ENCODE measurements at regions not wholly inside any gene's neighbourhood (a gene's known extent, or its start where the extent isn't known, plus 50 kb on each side); places are given as distances from the start of the nearest gene placed in this dataset.

DNA sequence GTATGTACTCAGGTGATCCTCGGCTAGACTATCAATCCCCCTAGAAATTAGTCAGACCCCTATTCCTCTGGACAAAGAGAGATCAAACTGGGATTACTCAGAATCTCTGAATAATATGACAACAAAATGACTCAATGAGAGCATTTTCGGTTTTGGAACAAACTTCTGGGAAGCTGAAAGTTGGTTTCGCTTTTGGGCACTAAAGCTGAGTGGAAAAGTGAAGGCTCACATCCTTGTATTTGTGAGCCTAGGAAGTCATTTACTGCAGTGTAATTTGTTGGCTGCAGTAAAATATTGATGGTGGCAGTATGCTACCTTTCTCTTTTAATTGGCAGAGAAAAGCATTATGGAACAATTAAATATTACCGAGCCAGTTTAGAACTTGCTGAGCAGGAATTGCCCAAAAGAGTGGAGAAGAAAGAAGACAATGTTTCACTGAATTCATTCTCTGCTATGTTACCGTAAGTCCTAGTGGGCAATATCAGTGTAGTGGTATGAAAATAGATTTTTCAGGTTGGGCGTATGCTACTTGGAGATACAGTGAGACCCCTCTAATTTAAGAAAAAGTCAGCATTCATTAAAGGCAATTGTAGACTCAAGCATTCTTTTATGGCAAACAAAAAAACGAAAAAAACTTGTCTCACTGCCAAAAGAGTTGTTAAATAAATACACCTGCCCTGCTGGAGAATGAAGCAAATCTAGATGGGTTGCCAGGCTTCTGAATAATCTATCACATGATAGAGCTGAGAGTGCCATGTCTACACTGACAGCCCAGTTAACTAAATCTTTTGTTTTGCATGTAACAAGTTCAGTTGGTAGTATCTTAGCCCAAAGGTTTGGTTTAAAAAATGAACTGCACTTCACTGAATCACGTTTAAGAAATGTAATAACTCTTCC, 69.6 kb downstream of the AGTR2 start:
- ATAC-seq (no peak), DNase-seq (ENCODE audit: low read depth, low spot score) (no peak)
- Histone ChIP-seq H3K4me3 (ENCODE audit: low read depth in 2 of 2, low read length in 2 of 2) (0 out of 4 replicates have a peak overlapping the region, but pooled peaks of 1 of the 2 experiments have one; percentile 18), H3K4me1 (ENCODE audit: control insufficient read depth, insufficient read depth, low read length) (no peaks in the 10 kb centered on the region), H3K9me3 (ENCODE audit: control insufficient read depth, insufficient read depth, low read depth, low read length) (no peaks in the 10 kb centered on the region), H3K27me3 (ENCODE audit: control insufficient read depth, insufficient read depth, low read length) (no peaks in the 10 kb centered on the region), H3K36me3 (ENCODE audit: control insufficient read depth, insufficient read depth, low read length) (no peaks in the 10 kb centered on the region), H3K27ac (ENCODE audit: low read length) (no peak overlapping the region)
- CTCF ChIA-PET: no interaction called here
- intact Hi-C loops (cut with micrococcal nuclease; ENCODE audit: unreplicated experiment) (no loop called here), in situ Hi-C loops (cut with HindIII; ENCODE audit: low pct_unique_long_range_greater_than_20kb, low sequenced_read_pairs) (no loop called here)
- BruUV-seq (replicated peaks): no TSS peak
- TF ChIP-seq, protein P1, sequence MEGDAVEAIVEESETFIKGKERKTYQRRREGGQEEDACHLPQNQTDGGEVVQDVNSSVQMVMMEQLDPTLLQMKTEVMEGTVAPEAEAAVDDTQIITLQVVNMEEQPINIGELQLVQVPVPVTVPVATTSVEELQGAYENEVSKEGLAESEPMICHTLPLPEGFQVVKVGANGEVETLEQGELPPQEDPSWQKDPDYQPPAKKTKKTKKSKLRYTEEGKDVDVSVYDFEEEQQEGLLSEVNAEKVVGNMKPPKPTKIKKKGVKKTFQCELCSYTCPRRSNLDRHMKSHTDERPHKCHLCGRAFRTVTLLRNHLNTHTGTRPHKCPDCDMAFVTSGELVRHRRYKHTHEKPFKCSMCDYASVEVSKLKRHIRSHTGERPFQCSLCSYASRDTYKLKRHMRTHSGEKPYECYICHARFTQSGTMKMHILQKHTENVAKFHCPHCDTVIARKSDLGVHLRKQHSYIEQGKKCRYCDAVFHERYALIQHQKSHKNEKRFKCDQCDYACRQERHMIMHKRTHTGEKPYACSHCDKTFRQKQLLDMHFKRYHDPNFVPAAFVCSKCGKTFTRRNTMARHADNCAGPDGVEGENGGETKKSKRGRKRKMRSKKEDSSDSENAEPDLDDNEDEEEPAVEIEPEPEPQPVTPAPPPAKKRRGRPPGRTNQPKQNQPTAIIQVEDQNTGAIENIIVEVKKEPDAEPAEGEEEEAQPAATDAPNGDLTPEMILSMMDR (IDR thresholded peaks at IDR 0.05): no peak
- TF ChIP-seq POLR2AphosphoS5 (IDR thresholded peaks at IDR 0.05; ENCODE audit: low read depth, low read length): no peak
- TF ChIP-seq, protein P2, sequence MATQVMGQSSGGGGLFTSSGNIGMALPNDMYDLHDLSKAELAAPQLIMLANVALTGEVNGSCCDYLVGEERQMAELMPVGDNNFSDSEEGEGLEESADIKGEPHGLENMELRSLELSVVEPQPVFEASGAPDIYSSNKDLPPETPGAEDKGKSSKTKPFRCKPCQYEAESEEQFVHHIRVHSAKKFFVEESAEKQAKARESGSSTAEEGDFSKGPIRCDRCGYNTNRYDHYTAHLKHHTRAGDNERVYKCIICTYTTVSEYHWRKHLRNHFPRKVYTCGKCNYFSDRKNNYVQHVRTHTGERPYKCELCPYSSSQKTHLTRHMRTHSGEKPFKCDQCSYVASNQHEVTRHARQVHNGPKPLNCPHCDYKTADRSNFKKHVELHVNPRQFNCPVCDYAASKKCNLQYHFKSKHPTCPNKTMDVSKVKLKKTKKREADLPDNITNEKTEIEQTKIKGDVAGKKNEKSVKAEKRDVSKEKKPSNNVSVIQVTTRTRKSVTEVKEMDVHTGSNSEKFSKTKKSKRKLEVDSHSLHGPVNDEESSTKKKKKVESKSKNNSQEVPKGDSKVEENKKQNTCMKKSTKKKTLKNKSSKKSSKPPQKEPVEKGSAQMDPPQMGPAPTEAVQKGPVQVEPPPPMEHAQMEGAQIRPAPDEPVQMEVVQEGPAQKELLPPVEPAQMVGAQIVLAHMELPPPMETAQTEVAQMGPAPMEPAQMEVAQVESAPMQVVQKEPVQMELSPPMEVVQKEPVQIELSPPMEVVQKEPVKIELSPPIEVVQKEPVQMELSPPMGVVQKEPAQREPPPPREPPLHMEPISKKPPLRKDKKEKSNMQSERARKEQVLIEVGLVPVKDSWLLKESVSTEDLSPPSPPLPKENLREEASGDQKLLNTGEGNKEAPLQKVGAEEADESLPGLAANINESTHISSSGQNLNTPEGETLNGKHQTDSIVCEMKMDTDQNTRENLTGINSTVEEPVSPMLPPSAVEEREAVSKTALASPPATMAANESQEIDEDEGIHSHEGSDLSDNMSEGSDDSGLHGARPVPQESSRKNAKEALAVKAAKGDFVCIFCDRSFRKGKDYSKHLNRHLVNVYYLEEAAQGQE (IDR thresholded peaks at IDR 0.05; ENCODE audit: insufficient read depth in 1 of 2, low read depth in 2 of 2, low read length in 1 of 2): no peak
- no peak for TF ChIP-seq TCF7L2 (IDR thresholded peaks at IDR 0.05; ENCODE audit: low read depth, low read length)
- TF ChIP-seq SIN3A (IDR thresholded peaks at IDR 0.05; ENCODE audit: borderline replicate concordance, insufficient read depth, low read depth, low read length): no peak
- POLR2A ChIA-PET: no interaction called here

DNA sequence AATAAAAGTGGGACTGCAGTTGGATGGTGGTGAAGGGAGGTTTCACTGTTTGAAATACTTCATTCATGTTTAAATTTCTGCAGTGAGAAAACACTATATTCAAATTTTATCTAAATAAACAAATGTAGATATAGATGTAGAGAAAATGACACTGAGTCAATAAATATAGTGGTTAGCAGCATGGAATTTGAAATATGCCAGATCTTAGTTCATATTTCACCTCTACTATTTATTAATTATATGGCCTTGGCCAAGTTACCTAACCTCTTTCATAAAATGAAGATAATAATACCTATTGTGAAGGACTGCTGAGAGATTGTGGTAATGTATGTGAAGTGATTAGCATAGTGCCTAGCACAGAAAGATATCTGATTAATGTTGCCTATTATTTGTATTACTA, 70.5 kb downstream of the AGTR2 start:
- DNase-seq (ENCODE audit: low read depth, low spot score) (no peak), ATAC-seq (no peak)
- Histone ChIP-seq H3K27me3 (ENCODE audit: control insufficient read depth, insufficient read depth, low read length) (no peaks in the 10 kb centered on the region), H3K27ac (ENCODE audit: low read length) (no peak overlapping the region), H3K36me3 (ENCODE audit: control insufficient read depth, insufficient read depth, low read length) (no peaks in the 10 kb centered on the region), H3K4me3 (ENCODE audit: low read depth in 2 of 2, low read length in 2 of 2) (no peak overlapping the region), H3K4me1 (ENCODE audit: control insufficient read depth, insufficient read depth, low read length) (no peaks in the 10 kb centered on the region), H3K9me3 (ENCODE audit: control insufficient read depth, insufficient read depth, low read depth, low read length) (no peaks in the 10 kb centered on the region)
- in situ Hi-C loops (cut with HindIII; ENCODE audit: low pct_unique_long_range_greater_than_20kb, low sequenced_read_pairs) (no loop called here), intact Hi-C loops (cut with micrococcal nuclease; ENCODE audit: unreplicated experiment) (no loop called here)
- no peak for TF ChIP-seq POLR2AphosphoS5 (IDR thresholded peaks at IDR 0.05; ENCODE audit: low read depth, low read length)
- TF ChIP-seq, protein P1 (IDR thresholded peaks at IDR 0.05): no peak
- TF ChIP-seq TCF7L2 (IDR thresholded peaks at IDR 0.05; ENCODE audit: low read depth, low read length): no peak
- TF ChIP-seq SIN3A (IDR thresholded peaks at IDR 0.05; ENCODE audit: borderline replicate concordance, insufficient read depth, low read depth, low read length): no peak
- TF ChIP-seq, protein P2 (IDR thresholded peaks at IDR 0.05; ENCODE audit: insufficient read depth in 1 of 2, low read depth in 2 of 2, low read length in 1 of 2): no peak
- ChIA-PET CTCF (no interaction called here), POLR2A (no interaction called here)
- no TSS peak for BruUV-seq (replicated peaks)
